ENCODE measurements at regions not wholly inside any gene's neighbourhood (a gene's known extent, or its start where the extent isn't known, plus 50 kb on each side); places are given as distances from the start of the nearest gene placed in this dataset.

DNA sequence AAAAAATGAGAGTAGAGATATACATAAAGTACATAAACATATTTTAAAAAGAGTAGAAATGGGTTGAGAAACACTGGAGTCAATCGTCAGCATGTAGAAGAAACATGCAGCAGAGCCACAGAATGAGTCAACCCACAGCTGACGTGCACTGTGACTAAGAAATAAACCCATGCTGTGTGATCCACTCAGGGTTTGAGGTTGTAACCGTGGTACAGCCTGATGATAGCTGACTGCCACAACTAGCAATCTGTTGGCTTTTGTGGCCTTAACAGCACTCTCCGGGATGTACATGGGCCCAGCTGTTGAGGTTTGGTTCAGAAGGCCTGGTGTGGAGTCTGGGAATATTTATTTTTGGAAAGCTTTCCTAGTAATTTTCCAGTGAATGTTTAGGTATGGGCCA, 554.4 kb upstream of the MEX3C start:
- no peak for TF ChIP-seq JUND (IDR thresholded peaks at IDR 0.05)
- TF ChIP-seq, protein P1, sequence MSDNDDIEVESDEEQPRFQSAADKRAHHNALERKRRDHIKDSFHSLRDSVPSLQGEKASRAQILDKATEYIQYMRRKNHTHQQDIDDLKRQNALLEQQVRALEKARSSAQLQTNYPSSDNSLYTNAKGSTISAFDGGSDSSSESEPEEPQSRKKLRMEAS (IDR thresholded peaks at IDR 0.05; ENCODE audit: low read depth): no peak
- TF ChIP-seq, protein P2, sequence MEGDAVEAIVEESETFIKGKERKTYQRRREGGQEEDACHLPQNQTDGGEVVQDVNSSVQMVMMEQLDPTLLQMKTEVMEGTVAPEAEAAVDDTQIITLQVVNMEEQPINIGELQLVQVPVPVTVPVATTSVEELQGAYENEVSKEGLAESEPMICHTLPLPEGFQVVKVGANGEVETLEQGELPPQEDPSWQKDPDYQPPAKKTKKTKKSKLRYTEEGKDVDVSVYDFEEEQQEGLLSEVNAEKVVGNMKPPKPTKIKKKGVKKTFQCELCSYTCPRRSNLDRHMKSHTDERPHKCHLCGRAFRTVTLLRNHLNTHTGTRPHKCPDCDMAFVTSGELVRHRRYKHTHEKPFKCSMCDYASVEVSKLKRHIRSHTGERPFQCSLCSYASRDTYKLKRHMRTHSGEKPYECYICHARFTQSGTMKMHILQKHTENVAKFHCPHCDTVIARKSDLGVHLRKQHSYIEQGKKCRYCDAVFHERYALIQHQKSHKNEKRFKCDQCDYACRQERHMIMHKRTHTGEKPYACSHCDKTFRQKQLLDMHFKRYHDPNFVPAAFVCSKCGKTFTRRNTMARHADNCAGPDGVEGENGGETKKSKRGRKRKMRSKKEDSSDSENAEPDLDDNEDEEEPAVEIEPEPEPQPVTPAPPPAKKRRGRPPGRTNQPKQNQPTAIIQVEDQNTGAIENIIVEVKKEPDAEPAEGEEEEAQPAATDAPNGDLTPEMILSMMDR (IDR thresholded peaks at IDR 0.05): no peak
- TF ChIP-seq EP300 (IDR thresholded peaks at IDR 0.05; ENCODE audit: borderline replicate concordance in 1 of 2, low read depth in 1 of 2, low read length in 1 of 2): no peak
- TF ChIP-seq TAF1 (IDR thresholded peaks at IDR 0.05; ENCODE audit: borderline replicate concordance, low read depth, low read length): no peak

All from SK-N-SH (cell line).